ENCODE measurements at regions not wholly inside any gene's neighbourhood (a gene's known extent, or its start where the extent isn't known, plus 50 kb on each side); places are given as distances from the start of the nearest gene placed in this dataset.
A peak's percentile ranks its signal among the peaks of the same experiment; 100 is the strongest.

- TF ChIP-seq ELK1 (IDR thresholded peaks at IDR 0.05; ENCODE audit: borderline replicate concordance, low read depth, low read length) = no peak
- TF ChIP-seq SMC3 (IDR thresholded peaks at IDR 0.05; ENCODE audit: low read depth, low read length) = no peak
These were observed 489.8 kb upstream of the PROK2 start (continued) for GRCh38 chr3:72274493-72275330.

- Histone ChIP-seq H2BK120ac (ENCODE audit: low read depth, low read length) (peak overlapping the region; percentile 87), H3K79me1 (ENCODE audit: low read depth in 1 of 2, low read length in 2 of 2) (no peaks in the 10 kb centered on the region), H2BK5ac (ENCODE audit: low read depth, low read length, poor library complexity, severe bottlenecking) (peak overlapping the region; percentile 45), H3K36me3 (ENCODE audit: control insufficient read depth, insufficient read depth, low read length) (no peaks in the 10 kb centered on the region), H3K18ac (ENCODE audit: low read depth, low read length) (no peak overlapping the region; the same call in 1 of the 2 replicates), H2AFZ (replicated peaks; ENCODE audit: low read length, poor library complexity) (no peak overlapping the region), H3K56ac (ENCODE audit: extremely low read depth, insufficient read depth, low read length) (peak overlapping the region; percentile 52; the same call in 1 of the 2 replicates), H3K4me3 (ENCODE audit: insufficient read depth, low read depth, low read length) (no peak overlapping the region), H3K4me1 (ENCODE audit: control insufficient read depth, insufficient read depth, low read length) (peaks cover 21% of the 10 kb centered on the region), H3K14ac (replicated peaks; ENCODE audit: low read depth, low read length) (no peak overlapping the region; the same call in 1 of the 2 replicates), H3K4me2 (ENCODE audit: low read depth, low read length) (peak overlapping the region; percentile 13), H4K5ac (ENCODE audit: low read depth, low read length) (no peak overlapping the region), H3K9me1 (ENCODE audit: insufficient read depth, low read length) (peaks cover 11% of the 10 kb centered on the region), H3K23ac (ENCODE audit: low read depth, low read length) (no peak overlapping the region), H4K91ac (ENCODE audit: insufficient read depth, low read depth, low read length) (peak overlapping the region; percentile 82), H3K4ac (ENCODE audit: low read depth, low read length) (peak overlapping the region; percentile 63; the same call in 1 of the 2 replicates), H3K27ac (ENCODE audit: insufficient read depth, low read length) (peak overlapping the region; percentile 68), H3K27me3 (ENCODE audit: control insufficient read depth, insufficient read depth, low read length) (no peaks in the 10 kb centered on the region), H3K9me3 (ENCODE audit: control insufficient read depth, insufficient read depth, low read length) (no peaks in the 10 kb centered on the region), H2BK20ac (ENCODE audit: low read depth, low read length) (peak overlapping the region; percentile 81), H2BK15ac (ENCODE audit: low read depth, low read length) (no peak overlapping the region; the same call in 2 of the 3 replicates), H3K9ac (ENCODE audit: low read depth, low read length) (no peak overlapping the region), H2AK5ac (ENCODE audit: low read depth, low read length) (no peak overlapping the region), H4K8ac (ENCODE audit: low read depth in 2 of 2, low read length in 2 of 2) (peak overlapping the region in 1 of 2 experiments; percentile 84; a peak in 2 of 4 replicates), H4K20me1 (ENCODE audit: insufficient read depth, low read length) (no peaks in the 10 kb centered on the region), H2AK9ac (replicated peaks; ENCODE audit: low read depth, low read length, poor library complexity) (peak overlapping the region; percentile 18)
- peak; percentile 93 for ATAC-seq (ENCODE audit: low read depth)
- TF ChIP-seq MAZ (IDR thresholded peaks at IDR 0.05; ENCODE audit: borderline replicate concordance, low read depth, low read length) = peak; percentile 70; the same call in 1 of the 2 replicates
- TF ChIP-seq RAD21 (IDR thresholded peaks at IDR 0.05; ENCODE audit: low read length) = 0 out of 2 replicates have a peak, but pooled peaks have one; percentile 26
- TF ChIP-seq RFX5 (IDR thresholded peaks at IDR 0.05; ENCODE audit: low read depth, low read length) = no peak
- intact Hi-C loops (cut with micrococcal nuclease) = loop anchor here (2.0 to 5.0 kb wide), 3 partner anchors 64 to 549 kb away; partner anchors contain the start of gene RYBP
- no CpG with 5 or more reads among the region's 6 CpGs for WGBS, 2 experiments (ENCODE audit: extremely low coverage in 2 of 2, insufficient read length in 1 of 2)
- dilution Hi-C loops (cut with HindIII; ENCODE audit: low sequenced_read_pairs, unreplicated experiment) = no loop called here
- BruUV-seq (replicated peaks) = no TSS peak
- CTCF ChIA-PET = no interaction called here
- peak; percentile 90 for DNase-seq
- in situ Hi-C loops (cut with MboI; ENCODE audit: low sequenced_read_pairs) = no loop called here
- POLR2A ChIA-PET (ENCODE audit: unreplicated experiment) = no interaction called here
These were observed 488.7 kb upstream of the PROK2 start for GRCh38 chr3:72273615-72274014.

Measured in IMR-90 (cell line).